AG09319 (cell line): ENCODE measurements at regions not wholly inside any gene's neighbourhood (a gene's known extent, or its start where the extent isn't known, plus 50 kb on each side); places are given as distances from the start of the nearest gene placed in this dataset.

Experiments used
- DNase-seq: peaks from one replicate; pipeline ENCODE4 v3.0.0-alpha.2; 2010; ENCODE audit warnings: low read depth; ENCODE audit errors: extremely low read depth
- CTCF ChIP-seq: IDR thresholded peaks from 2 replicates; pipeline ENCODE4 v1.5.1; 2011; ENCODE audit warnings: low read depth, mild to moderate bottlenecking, inconsistent platforms, low read length, moderate library complexity

DNA sequence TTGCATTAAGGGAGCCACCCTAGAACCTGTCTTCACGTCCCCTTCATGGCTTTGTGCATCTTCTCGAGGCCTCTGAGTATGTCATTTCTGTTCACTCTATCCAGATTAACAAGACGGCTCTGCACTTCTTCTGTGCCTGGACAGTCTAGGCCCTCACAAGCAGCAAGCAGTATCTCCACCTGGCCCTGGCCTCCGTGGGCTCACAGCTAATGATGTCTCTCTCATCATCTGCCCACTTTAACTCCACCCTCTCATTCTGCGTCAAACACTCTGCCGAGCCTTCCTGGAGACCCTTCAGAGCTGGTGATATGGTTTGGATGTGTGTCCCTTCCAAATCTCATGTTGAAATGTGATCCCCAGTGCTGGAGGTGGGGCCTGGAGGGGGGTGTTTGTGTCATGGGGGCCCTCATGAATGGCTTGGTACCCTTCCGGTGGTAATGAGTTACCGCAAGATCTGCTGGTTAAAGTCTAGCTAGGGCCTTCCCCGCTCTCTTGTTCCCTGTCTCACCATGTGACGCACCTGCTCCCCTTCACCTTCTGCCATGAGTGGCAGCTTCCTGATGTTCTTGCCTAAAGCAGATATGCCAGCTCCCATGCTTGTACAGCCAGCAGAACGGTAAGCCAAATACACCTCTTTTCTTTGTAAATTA, 132.5 kb upstream of the ID2 start:
- DNase-seq: no peak
- no peak for TF ChIP-seq CTCF

DNA sequence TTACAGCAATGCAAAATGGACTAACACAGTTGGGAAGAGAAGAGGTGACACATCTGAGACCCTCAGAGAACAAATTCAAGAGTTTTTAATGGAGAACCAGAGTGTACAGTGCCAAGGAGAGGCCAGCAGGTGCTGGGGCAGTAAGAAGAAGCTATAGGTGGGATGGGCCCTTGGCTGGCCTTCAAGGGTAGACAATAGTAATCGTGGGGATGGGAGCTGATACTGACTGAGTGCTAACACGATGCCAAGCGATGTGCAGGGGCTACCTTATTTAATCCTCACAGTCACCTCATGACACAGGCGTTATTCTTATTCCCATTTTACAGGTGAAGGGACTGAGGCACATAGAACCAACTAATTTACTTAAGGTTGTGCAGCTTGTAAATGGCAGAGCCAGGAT, 131.9 kb upstream of the ID2 start:
- no peak for TF ChIP-seq CTCF
- DNase-seq: no peak

- no peak for TF ChIP-seq CTCF
- DNase-seq: no peak
Measured at GRCh38 chr2:8550481-8550880, 131.4 kb upstream of the ID2 start.

DNA sequence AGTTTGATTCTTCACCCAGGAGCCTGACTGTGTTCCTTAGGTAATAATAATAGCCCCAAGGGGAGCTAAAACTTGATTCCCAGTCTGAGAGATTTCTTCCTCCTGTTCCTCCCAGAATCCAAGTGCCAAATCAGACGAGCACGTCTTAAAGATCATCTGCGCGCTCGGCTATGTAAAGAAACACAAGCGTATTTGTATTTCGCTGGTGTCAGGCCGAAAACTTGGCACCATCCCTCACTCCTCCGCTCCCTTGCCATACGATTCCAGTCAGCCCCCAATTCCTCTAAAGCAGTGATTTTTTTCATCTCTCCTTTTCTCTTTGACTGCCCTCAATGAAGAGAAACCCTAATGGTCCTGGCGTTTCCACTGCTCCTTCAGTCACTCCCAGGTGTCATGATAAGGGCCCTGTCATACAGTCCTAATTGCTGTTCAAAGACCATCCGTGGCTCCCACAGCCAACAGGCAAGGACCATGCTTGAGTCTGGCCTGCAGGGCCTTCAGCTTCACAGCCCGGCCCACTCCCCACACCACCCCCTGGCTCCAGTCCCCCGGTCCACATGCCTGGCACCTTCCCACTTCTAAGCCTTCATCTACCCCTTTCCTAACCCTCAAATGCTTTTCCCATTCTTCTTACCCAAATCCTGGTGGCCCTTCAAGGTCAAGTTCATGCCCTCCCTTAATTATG, 130.8 kb upstream of the ID2 start:
- DNase-seq: no peak
- TF ChIP-seq CTCF: no peak

GRCh38 chr2:8551622-8552074, 130.2 kb upstream of the ID2 start:
- no peak for TF ChIP-seq CTCF
- no peak for DNase-seq

GRCh38 chr2:8552293-8552801, 129.5 kb upstream of the ID2 start:
- DNase-seq: no peak

More at GRCh38 chr2:8552293-8552801, 129.5 kb upstream of the ID2 start:
- TF ChIP-seq CTCF: no peak
